GM19099 (cell line): ENCODE measurements at regions not wholly inside any gene's neighbourhood (a gene's known extent, or its start where the extent isn't known, plus 50 kb on each side); places are given as distances from the start of the nearest gene placed in this dataset.

Experiments used
- POLR2A ChIP-seq: IDR thresholded peaks from 3 replicates; pipeline ENCODE4 v1.6.1; 2011; ENCODE audit warnings: low read depth; ENCODE audit not compliant: insufficient read length; ENCODE audit errors: extremely low read depth

- no peak for TF ChIP-seq POLR2A
These were observed 154.1 kb upstream of the BMP2 start for GRCh38 chr20:6613280-6613861.

- no peak for TF ChIP-seq POLR2A
These were observed 154.9 kb upstream of the BMP2 start for GRCh38 chr20:6612606-6612923.

DNA sequence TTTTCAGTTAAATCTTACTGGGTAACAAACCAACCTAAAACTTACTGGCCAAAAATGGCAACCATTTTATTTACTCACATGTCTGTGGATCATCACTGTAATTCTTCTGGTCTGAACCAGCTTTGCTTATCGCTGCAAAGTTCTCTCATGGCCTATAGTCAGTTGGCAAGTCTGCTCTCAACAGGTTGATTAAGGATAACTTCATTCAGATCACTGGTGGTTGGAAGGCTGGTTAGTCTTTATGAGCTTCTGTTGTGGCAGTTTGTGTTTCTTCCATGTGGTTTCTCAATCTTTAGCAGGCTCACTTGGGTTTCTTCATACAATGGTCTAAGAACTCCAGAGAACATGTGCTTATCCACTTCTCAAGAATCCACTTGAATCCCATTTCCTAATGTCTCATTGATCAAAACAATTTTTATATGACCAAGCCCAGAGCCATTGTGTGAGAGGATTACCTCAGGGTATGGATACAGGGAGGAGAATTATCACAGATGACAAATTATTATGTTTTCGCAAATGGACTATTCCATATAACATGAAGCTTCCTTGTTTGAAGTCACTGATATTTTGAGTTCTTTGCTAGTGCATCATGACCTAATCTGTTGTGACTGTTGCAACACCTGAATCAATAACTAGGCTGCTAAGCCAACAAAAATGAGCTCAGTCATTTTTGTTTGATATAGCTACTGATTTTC is 155.4 kb upstream of the BMP2 start:
- TF ChIP-seq POLR2A = no peak

DNA sequence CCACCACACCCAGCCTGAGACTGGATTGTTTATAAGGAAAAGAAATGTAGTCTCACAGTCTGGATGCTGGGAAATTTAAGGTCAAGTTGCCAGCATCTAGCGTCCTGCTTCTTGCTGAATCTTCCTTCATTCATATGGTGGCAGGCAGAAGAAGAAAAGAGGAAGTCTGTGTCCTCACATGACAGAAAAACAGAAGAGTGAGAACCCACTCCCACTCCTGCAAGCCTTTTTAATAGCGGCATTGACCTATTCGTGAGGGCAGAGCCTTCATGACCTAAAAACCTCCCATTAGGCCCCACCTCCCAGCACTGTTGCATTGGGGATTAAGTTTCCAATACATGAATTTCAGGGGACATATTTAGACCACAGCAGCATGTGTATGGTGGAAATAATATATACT is 160.8 kb upstream of the BMP2 start:
- TF ChIP-seq POLR2A = no peak

- TF ChIP-seq POLR2A = no peak
These were observed 162.2 kb upstream of the BMP2 start for GRCh38 chr20:6605055-6605935.

DNA sequence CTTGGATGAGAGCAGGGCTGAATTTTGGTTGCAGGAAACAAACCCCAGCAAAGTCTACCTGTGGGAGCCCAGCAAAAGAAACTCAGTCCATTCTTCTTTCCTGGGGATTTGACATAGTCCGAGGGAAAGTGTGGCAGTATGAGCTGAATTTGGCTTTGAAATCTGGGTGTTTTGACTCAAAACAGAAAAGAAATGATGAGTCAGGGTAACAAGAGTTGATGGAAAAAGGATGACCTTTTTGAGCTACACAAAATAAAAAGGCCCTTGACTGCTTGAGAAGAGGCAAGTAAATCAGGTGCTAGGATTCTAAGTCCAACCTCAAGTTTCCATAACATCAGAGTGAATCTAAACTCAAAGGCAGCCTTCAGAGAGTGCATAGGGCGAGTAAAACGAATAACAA is 163.3 kb upstream of the BMP2 start:
- TF ChIP-seq POLR2A = no peak

DNA sequence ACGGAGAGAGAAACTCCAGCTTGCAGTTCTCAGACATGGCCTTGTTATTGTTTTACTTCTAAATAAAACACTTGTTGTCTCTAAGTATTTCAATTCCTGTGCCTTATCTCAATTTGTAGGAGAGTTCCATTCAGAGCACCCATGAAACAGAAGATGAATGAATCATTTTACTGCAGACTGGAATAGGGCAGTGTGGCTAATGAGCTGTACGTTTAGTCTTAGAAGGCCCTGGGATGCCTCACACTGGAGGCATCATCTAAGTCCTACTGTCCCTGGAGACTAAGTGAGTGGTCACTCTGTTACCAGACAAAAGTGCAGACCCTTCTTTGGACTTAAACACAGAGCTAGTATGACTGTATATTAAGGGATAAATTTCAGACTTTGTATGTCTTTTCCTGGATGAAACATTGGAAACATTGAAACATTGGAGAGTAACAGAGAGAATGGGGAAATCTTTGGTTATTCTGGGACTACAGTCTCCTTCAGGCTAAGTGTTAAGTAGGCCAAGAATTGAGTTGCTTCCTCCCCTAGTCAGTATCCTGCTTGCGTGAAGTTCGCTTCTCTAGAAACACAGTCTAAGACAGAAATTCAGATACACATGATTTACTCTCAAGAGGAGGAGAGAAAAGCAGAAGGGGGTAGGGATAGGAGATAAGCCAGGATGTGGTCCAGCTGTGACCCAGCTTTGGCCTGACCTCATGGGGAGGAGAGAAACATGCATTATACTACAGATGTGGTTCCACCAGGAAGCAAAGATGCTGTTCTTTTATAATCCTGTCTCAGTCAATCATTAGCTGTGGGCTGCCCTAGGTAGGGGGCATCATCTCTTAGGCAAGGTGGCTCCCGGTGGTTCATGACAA is 167.4 kb upstream of the BMP2 start:
- no peak for TF ChIP-seq POLR2A

GRCh38 chr20:6595704-6596103 is 171.8 kb upstream of the BMP2 start:
- TF ChIP-seq POLR2A = no peak

DNA sequence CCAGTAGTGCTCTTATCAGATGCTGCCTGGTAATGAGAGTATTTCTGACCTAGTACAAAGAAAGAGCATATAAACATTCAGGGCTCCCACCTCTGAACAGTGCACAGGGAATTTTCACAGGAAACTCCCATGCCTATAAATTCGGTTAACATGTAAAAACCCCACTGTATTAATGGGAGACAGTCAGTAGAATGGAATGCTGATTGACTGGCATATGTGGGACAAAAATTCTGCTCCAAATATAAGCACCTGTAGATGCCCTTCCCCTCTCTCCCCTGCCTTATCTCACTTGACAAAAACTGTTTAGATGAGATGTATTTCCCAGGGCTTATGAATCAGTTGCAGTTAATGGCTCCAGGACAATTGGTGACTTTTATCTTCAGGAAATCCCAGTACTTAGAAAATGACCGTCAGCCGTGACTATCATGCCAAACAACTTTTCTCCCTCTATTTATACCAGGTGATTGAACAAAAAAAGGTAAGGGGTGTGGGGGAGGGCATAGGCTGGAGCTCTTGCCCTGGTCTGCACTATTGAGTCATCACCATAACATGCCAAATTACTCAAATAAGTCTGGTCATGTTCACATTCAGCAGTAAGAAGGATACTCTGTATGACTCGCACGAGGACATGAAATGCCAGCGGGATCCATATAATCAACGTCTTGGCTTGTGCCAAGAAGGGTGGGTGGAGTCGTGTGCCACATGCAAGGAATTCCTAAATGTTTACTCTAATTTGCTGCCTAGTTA is 176.4 kb upstream of the BMP2 start:
- TF ChIP-seq POLR2A = no peak

GRCh38 chr20:6588296-6588695 is 179.2 kb upstream of the BMP2 start:
- no peak for TF ChIP-seq POLR2A

DNA sequence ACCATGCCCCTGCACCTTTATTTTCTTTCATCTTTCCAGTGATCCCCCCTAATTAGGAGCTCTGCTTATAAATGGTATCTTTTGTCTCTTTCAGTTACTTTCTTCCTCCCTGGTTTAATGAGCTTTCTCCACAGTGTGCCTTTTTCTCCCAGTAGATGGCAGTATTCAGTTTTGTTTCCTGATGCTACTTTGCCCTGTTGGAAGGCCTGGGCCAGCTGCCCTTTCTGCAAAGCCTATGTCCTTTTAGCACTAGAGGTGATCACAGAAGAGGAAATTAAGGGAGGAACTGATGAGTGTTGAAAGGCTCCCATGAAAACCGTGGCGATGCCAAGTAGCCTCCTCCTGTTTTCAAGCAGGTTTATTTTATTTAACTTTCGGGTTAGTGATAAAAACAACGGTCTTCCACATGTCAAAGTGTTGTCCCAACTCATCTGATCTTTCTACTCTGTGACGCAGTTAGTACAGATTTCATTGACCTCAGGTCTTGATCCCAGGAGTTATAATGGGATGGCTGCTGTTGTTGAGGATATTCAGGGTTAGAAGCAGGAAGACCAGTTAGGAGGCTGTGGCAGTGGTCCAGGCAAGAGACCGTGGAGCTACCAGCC is 184.2 kb upstream of the BMP2 start:
- TF ChIP-seq POLR2A = no peak

- no peak for TF ChIP-seq POLR2A
These were observed 185.0 kb upstream of the BMP2 start for GRCh38 chr20:6582449-6582848.

- TF ChIP-seq POLR2A = no peak
These were observed 187.0 kb upstream of the BMP2 start for GRCh38 chr20:6580486-6580885.

- no peak for TF ChIP-seq POLR2A
These were observed 187.7 kb upstream of the BMP2 start for GRCh38 chr20:6579824-6580223.
